Right ventricle myocardium inferior (tissue), 1 donor: ENCODE measurements at regions not wholly inside any gene's neighbourhood (a gene's known extent, or its start where the extent isn't known, plus 50 kb on each side); places are given as distances from the start of the nearest gene placed in this dataset.

Experiments used
- ATAC-seq: fragments of 200-7000 bp; cut with Tn5 transposase; one replicate; pipeline ENCODE4 v1.9.1; 2020; ENCODE audit warnings: mild to moderate bottlenecking, moderate library complexity
- DNase-seq: peaks from one replicate; pipeline ENCODE4 v3.0.0; 2021; ENCODE audit errors: missing footprints
- intact Hi-C: fragments of 100-400 bp; cut with DNase I; formaldehyde crosslinking; loops from one replicate; pipeline ENCODE4 v1.11.0; 2022
- donor health status: DM: no; HTN: yes; CAD: no; lungs with severe emphysema.

GRCh38 chr7:47648275-47648925 is 66.5 kb upstream of the TNS3 start:
- ATAC-seq (peak; percentile 38), DNase-seq (no peak)
- intact Hi-C loops: no loop called here

GRCh38 chr7:47647918-47648250 is 66.0 kb upstream of the TNS3 start:
- DNase-seq: no peak
- intact Hi-C loops: no loop called here
- ATAC-seq: no peak

GRCh38 chr7:47647181-47647917 is 65.4 kb upstream of the TNS3 start:
- no peak for ATAC-seq
- DNase-seq: no peak
- intact Hi-C loops: no loop called here

- DNase-seq: no peak
- ATAC-seq: no peak
- intact Hi-C loops: no loop called here
These were observed 61.9 kb upstream of the TNS3 start for GRCh38 chr7:47643716-47644400.

- no peak for ATAC-seq
- intact Hi-C loops: no loop called here
- no peak for DNase-seq
These were observed 58.4 kb upstream of the TNS3 start for GRCh38 chr7:47640265-47640664.

- intact Hi-C loops: no loop called here
- no peak for DNase-seq
- no peak for ATAC-seq
These were observed 57.7 kb upstream of the TNS3 start for GRCh38 chr7:47639495-47640110.

- intact Hi-C loops: no loop called here
- ATAC-seq: no peak
These were observed 56.9 kb upstream of the TNS3 start for GRCh38 chr7:47638679-47639315.

GRCh38 chr7:47636433-47637175 is 54.7 kb upstream of the TNS3 start:
- ATAC-seq (peak; percentile 44), DNase-seq (no peak)
- intact Hi-C loops: no loop called here

More at GRCh38 chr7:47638679-47639315, 56.9 kb upstream of the TNS3 start:
- no peak for DNase-seq

GRCh38 chr7:47636081-47636432 is 54.1 kb upstream of the TNS3 start:
- ATAC-seq (peak; percentile 6), DNase-seq (no peak)
- intact Hi-C loops: no loop called here

- intact Hi-C loops: no loop called here
- DNase-seq: peak; percentile 72
- peak; percentile 41 for ATAC-seq
These were observed 53.5 kb upstream of the TNS3 start for GRCh38 chr7:47635091-47636080.

GRCh38 chr7:47634273-47634672 is 52.4 kb upstream of the TNS3 start:
- intact Hi-C loops: no loop called here
- ATAC-seq: no peak
- DNase-seq: no peak

GRCh38 chr7:47633134-47633533 is 51.2 kb upstream of the TNS3 start:
- DNase-seq (no peak), ATAC-seq (no peak)
- intact Hi-C loops: no loop called here
